HG03060 (cell line): ENCODE measurements at regions not wholly inside any gene's neighbourhood (a gene's known extent, or its start where the extent isn't known, plus 50 kb on each side); places are given as distances from the start of the nearest gene placed in this dataset.

ENCODE experiments used
- ATAC-seq: cut with Tn5 transposase; IDR thresholded peaks from one replicate; pipeline ENCODE4 v1.9.1; 2021; ENCODE audit warnings: low read depth, moderate number of reproducible peaks; ENCODE audit not compliant: unreplicated experiment

DNA sequence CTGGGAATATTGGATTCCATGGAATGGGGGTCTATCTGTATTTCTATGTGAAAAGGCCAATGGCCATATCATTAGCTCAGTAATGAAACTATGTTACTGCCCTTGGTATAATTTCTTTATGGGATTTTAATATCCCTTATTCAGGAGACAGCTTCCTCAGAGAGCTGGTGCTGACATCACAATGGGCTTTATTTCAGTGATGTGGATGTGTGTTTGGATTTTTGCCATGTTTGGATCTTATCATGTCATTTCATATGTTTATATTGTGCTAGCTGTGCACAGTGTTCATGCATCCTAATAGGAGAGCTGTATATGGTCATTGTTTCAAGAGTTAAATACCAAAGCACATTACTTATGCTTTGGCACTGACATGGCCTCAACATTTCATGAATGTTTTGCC lies 806.1 kb upstream of the MAP3K7 start:
- ATAC-seq = no peak

DNA sequence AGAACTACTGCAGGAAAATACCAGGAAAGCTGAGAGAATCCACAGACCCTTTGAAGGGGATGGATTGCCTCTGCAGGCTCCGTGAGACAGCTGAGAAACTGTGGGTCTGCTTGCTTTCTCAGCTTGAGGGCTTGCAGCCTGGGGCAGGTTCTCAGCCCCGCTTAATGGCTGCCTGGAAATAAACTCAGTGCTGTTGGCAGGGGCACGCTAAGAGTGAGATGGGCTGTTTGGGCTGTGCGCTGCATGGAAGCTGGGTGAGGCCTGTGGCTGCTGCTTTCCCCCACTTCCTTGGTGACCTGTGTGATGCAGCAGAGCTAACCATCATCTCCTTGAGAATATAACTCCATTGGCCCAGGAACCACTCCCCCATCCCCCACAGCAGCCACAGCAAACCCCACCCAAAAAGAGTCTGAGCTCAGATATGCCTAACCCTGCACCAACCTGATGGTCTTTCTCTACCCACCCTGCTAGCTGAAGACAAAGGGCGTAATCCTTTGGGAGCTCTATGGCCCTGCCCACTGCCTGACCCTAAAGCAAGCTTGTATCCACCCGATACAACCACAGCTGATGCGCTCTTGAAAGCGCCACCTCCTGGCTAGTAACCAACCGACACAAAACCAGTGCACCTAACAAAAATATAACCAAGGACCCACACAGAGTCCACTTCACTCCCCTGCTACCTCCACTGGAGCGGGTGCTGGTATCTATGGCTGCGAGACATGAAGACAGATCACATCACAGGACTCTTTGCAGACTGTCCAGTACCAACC lies 800.6 kb upstream of the MAP3K7 start:
- no peak for ATAC-seq

DNA sequence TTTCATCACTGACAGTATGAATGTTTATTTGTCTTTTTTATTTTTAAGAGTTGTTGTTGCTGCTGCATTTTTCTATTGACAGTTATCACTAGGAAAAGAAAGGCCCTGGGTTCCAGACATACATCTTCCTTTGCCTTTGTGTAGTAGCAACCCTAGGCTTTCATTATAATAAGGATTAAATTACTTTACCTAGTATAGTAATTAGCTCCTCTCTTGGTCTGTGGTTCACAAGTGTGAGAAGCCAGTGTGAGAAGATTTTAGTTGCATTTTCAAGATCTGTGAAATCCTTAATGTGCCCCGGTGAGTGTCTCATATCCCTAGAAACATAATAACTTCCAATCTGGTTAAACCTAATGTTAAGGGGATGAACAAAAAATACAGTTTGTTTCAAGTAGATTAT lies 799.3 kb upstream of the MAP3K7 start:
- no peak for ATAC-seq

DNA sequence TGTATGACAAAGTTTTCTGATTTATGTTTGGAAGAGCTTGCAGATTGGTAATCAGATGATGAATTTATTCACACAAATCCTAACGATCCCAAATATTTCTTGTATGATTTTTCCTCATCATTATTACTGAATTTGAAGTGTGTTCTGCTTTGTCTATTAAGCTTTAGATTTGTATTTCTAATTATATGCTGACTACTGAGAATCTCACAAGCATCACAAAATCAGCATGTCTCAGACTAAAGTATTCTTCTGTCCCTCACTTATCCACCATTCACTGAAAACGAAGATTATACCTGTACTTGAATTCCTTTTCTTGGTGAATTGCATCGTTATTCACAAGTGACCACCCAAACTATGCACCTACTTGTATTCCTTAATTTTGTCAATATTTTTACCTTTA lies 796.3 kb upstream of the MAP3K7 start:
- ATAC-seq = no peak

DNA sequence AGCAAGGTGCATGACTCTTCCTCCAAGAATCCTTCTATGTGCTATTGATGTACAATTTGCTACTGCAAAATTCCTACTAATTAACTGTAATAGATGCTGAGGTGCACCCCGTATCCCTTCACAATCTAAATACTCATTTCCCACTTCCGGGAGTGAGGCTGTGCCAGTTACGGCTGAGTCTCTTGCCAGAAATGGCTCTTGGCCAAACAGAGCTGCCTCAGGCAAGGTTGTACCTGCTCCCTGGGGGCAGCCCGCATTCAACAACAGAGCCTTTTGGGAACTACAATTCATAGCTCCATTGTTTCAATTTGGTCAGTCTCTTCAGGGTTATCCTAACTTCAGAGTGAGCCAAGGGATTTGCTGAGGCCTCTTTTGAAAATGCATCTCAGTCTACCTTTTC lies 789.8 kb upstream of the MAP3K7 start:
- no peak for ATAC-seq

DNA sequence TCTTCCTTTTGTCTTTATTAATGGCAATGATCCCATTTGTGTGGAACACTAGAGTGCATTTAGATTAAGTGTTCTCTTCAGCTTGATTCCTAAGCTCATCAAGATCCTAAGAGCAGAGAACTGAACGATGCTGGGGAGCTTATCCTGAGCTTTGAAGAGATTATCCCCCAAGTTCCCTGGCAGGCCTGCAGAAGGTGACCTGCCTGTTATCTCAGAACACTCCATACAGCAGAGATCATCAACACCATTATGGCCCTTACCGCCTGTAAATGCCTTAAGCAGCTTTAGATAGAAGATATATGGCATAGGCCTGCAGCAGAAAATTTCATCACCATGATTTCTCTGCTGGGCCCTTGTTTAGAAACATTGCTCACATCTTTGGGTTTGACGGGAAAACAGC lies 779.9 kb upstream of the MAP3K7 start:
- no peak for ATAC-seq

DNA sequence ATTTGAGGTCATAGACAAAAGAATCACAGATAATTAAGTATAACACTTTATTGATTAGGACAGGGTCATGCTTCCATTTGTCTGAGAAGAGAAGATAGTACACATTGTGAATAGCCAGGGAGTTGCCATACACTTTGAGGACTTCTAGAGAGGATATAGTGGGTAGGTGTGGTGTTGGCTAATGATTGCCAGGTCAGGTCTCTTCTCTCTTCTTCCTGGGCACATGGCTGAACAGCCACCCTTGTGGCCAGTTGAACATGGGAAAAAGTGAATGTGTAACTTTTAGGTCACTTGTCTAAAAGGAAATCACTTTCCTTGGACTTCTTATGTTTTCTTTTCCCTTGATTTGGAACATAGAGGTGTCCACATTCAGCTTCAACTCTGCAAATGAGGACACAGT lies 772.1 kb upstream of the MAP3K7 start:
- ATAC-seq = no peak

DNA sequence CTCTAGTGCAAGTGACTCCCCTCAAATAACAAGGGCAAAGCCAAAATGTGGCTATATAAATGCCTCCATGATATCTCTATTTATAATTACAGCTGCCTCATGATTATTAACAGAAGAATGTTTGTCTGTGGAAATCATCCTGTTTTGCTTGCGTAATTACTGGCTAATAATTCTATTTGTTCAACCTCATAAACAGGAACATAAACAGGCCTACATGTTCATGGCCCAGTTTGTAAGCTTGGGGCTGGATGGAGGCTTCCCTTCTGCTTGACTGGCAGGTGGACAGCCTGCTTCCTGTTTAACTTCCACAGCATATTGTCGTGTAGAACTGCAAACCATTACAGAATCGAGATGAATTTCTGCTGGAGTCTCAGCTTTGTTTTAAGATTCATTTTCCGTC lies 766.0 kb upstream of the MAP3K7 start:
- no peak for ATAC-seq

DNA sequence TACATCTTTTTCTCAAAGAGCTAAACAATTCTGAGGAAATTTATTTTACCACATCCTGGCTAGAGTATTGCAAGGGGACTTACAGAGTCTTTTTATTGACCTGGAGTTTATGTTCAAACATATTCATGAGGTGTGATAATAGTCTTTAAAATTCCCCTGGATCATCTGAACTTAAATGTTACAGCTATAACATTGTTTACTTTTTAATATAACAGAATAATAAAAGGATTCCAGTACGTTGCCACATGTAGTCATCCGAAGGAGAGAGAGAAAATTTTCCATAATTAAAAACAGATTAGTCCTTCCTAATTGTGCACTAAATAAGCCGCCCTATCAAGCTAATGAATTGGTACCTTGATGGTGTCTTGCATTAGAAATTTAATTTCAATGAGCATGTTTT lies 765.4 kb upstream of the MAP3K7 start:
- ATAC-seq = no peak

DNA sequence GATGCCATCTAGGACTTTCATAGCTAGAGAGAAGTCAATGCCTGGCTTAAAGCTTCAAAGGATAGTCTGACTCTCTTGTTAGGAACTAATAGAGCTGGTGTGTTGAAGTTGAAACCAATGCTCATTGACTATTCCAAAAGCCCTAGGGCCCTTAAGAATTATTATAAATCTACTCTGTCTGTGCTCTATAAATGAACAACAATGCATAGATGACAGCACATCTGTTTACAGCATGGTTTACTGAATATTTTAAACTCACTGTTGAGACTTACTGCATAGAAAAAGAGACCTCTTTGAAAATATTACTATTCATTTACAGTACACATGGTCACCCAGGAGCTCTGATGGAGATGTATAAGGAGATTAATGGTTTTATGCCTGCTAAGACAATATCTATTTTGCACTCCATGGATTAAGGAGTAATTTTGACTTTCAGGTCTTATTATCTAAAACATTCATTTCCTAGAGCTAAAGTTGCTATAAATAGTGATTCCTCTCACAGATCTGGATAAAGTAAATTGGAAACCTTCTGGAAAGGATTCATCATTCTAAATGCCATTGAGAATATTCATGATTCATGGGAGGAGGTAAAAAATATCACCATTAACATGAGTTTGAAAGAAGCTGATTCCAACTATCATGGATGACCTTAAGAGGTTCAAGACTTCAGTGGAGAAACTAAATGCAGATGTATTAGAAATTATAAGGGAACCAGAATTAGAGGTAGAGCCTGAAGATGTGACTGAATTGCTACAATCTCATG lies 763.5 kb upstream of the MAP3K7 start:
- ATAC-seq = no peak

DNA sequence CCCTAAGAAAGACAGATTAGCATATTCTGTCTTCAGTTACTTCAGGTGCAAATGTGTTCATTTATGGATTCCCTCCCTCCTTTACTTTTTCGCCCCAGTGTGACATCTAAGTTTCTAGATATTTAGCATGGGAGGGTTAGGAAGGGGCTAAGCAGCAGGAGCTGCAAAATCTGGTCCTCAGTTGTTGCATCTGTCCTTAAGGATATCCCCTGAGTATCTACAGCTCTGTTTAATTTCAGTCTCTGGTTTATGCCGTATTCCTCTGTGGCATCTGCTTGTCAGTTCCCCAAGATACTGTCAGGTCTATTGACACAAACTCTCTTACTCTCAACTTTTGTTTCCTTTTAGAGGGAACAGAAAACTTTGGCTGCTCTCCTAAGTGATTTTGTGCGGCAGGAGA lies 754.6 kb upstream of the MAP3K7 start:
- ATAC-seq = no peak

DNA sequence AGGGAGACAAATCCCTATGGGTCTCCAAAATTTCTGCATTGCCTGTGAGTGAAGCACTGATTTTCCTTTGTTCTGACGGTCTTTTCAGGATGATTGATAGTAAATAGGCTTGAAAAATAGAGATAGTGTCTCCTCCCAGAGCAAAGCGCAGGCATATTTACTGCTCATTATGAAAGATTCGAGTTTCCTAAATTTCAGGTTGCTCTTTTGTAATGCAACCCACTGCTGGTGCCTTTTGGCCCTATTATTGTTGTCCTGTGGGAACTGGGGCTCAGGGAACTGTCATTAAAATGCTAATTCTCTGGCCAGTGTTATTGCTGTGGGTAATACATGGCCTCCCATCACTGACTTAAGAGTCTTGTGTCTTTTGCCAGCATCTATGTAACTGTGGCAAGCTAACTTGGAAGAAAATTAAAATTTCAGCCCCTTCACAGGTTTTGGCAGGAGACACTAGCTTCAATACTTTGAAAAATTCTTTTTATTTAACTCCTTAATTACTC lies 754.1 kb upstream of the MAP3K7 start:
- no peak for ATAC-seq

DNA sequence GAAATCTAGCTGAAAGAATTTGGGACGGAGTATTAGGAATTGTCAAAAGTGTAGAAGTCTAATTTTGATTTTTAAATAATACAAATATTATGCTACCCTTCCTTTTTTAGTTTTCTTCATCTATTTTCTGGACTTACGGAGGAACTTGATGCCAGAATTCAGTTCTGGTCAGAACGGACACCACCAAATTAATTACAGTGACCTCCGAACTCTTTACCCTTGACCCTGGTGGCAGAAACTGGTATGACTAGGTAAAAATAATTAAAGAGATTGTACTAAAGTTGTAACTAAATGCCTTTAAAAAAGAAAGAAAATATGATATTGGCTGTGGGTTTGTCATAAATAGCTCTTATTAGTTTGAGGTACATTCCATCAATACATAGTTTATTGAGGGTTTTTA lies 751.1 kb upstream of the MAP3K7 start:
- no peak for ATAC-seq

DNA sequence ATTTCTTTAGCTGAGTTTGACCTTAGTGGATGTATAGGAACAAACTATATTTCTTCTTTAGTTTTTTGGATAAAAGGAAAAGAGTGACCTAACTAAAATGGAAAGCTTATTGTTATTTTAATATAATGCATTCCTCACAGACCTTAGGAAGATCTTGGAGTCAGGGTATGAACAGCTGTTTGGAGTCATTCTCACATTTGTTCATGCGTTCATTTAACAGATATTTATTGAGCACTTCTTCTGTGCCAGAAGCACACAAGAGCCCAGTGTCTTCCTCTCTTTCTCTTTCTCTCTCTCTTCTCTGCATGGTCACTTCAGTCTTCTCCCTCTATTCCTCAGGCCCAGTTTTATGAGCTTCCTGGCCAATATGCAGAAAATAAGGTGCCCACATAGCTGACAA lies 744.0 kb upstream of the MAP3K7 start:
- no peak for ATAC-seq

DNA sequence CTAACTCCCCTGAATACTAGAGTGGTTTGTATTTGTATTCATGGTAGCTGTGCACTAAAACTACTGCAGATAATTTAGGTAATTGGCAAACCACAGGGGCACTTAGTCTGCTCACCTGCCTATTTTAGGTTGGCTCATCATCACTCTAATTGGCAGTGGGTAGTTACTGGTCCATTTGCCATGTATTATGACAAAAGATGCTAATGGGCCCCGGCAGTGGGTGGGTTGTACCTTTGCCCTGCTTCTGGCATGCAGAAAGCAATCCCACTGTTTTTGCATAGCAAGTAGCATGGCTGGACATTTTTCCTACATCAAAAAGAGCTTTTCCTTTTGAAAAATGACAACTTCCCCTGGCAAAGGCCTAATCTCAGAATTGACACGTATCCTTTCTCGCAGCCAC lies 741.4 kb upstream of the MAP3K7 start:
- ATAC-seq = no peak

DNA sequence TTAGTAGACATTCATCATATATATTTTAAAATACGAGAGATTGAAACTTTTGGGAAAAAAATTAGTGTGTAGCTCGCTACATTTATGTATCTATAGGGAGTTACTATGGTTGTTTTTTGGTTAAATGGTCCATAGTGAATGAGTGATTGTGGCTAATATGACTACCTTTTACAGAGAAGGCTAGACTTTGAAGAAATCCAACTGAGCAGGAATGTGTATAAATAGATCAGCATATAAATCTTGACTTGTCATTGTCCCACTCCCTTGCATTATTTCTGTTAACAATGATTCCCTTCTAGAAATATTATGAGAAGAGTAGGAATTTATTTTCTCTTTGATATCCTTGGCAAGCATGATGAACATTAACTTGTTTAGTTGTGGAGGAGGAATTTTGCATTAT lies 737.8 kb upstream of the MAP3K7 start:
- no peak for ATAC-seq

DNA sequence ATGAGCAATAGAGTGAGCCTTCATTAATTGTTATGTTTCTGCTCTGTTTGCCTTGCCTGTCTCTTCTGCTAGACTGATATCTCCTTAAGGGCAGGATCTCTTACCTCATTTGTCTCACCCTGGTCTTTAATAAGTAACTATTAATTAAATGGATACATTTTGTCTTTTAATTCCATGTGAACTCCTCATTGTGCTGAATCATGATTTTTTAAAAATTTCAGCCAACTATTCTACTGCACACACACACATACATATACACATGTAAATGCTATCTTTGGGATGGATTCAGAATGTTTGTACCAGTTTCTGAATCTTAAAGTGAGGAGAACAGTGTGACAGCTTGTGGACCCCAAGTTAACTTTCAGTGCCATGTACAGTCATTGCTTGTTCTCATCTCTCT lies 731.1 kb upstream of the MAP3K7 start:
- no peak for ATAC-seq

DNA sequence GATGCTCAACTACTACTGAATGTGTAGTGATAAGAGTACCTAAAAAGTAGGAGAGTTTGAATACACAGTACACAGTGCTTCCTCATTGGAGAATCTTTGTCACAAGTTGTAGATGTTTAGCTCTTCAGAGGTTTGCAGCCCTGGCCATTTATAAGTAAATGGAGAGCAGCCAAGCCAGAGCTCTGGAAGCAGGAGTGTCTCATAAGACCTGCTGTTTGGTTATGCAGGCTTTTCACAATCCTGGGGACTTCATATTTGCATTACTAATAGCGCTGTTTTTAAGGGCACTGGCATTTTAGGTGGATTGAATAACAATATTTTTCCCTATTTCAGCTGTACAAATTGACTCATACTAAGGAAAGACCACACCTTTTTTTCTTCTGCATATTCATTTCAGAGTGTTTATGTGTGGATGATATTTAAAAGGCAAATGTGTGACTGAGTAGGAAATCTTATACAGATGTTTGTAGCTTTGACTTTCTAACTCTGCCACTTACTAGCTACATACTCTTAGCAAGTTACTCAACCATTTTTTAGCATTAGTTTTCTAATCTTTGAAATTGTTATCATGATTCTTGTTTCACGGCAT lies 730.5 kb upstream of the MAP3K7 start:
- ATAC-seq = no peak

DNA sequence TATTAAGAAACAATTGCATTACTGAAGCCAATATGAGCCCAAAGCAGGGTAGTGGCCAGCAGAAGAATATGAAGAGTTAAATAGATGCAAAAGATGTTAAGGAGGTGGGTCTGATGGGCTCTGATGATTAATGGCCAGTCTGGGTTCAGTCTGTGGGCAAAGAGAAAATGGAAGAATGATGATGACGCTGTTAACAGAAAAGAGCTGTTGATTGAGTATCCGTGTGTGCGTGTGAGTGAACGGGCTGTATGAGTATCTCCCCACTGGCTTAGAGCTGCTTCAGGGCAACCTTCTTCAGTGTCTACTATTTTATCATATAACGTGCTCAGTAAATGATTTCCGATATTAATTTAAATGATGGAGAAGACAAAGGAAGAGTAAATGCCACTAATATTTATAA lies 723.3 kb upstream of the MAP3K7 start:
- no peak for ATAC-seq

DNA sequence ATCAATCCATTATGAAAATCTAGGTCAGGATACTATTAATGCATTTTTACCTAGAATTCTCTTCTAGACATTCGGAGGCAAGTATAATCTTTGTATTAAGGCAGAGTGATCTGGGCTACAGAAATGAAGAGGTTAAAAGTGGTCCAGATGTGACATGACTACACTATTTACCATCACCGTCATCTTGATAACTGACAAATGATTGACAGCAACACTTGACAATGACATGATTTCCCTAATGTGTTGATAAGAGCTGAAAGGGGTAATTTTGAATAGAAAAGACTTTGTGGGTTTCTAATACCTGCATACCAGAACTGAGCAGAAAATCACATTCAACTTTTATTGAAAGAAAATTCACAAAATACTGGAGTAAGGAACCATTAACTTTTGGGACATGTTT lies 718.9 kb upstream of the MAP3K7 start:
- ATAC-seq = no peak

DNA sequence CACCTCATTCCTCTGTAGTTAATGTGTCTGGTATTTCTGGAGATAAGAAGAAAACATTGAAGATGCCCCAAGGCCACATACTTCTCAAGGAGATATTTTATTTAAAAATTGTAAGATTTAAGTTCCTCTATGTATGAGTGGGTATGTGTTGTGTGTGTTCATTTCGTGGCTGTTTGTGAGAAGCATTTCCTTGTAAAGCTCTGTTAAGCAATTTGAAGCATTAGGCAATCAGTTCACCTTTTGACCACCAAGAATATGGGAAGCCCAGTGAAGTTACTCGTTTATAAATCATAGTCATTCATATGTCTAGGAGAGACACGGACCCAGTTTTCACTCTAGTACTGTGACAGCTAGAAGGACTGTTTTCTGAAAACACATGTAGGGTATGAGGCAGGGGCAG lies 717.6 kb upstream of the MAP3K7 start:
- no peak for ATAC-seq

DNA sequence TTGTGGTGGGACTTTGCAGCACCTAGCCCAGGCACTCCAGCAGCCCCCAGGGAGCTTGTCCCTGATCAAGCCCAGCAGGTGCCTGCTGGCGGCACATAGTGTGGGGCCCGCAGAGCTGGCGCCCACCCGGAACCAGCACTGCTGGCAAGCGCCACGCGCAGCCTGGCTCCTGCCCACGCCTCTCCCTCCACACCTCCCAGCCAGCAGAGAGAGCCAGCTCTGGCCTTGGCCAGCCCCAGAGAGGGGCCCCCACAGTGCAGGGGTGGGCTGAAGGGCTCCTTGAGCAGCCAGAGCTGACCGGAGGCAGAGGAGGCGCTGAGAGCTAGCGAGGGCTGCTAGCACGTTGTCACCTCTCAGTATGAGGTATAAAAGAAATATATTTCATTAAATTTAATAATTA lies 716.5 kb upstream of the MAP3K7 start:
- no peak for ATAC-seq
